HG02642 (cell line): ENCODE measurements at regions not wholly inside any gene's neighbourhood (a gene's known extent, or its start where the extent isn't known, plus 50 kb on each side); places are given as distances from the start of the nearest gene placed in this dataset.
"Not testable (repeated sequence)": the region's sequence is repeated elsewhere in the genome, so short reads cannot be mapped to it uniquely, and the experiment has no call there.

Experiments used
- ATAC-seq: cut with Tn5 transposase; IDR thresholded peaks from one replicate; pipeline ENCODE4 v1.9.1; 2021; ENCODE audit warnings: mild to moderate bottlenecking; ENCODE audit not compliant: unreplicated experiment, poor library complexity

- ATAC-seq, result not testable (repeated sequence)
Measured at GRCh38 chr15:20022349-20022748, 519.3 kb downstream of the GOLGA6L6 start.

DNA sequence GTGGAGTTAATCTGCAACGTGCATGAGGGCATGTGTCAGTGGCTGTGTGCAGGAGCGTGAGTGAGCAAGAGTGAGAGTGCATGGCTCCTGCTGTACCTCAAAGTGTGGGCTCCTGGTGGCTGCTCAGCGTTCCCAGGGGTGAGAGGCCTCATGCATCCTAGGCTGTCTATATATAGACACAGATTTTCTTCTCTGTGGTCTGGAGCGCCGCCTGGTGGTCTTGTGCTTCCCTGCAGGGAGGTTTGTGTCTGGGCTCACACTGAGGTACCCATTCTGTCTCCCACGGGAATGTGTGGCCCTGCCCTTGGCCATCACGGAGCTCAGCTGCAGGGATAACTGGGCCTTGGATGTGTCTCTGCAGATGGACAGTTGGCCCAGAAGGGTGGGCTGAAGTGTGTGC, 520.2 kb downstream of the GOLGA6L6 start:
- ATAC-seq, result not testable (repeated sequence)

DNA sequence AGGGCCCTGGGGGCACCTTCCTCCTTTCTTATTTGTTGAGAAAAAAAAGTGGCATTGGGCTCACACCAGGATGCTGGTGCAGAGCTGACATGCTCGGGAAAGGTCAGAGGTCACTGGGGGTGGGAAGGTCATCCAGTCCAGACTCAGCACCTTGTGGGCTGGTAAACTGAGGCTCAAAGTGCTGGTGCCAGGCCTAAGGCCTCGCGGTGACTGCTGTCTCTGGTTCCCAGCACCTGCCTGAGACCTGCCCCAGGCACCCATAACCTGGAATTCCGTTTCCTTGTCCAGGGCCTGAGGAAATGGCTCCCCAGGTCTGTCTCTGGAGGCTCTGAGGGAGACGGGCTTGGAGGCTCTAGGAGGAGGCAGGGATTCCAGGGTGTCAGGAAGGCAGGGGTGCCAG, 521.0 kb downstream of the GOLGA6L6 start:
- not testable (repeated sequence) for ATAC-seq

DNA sequence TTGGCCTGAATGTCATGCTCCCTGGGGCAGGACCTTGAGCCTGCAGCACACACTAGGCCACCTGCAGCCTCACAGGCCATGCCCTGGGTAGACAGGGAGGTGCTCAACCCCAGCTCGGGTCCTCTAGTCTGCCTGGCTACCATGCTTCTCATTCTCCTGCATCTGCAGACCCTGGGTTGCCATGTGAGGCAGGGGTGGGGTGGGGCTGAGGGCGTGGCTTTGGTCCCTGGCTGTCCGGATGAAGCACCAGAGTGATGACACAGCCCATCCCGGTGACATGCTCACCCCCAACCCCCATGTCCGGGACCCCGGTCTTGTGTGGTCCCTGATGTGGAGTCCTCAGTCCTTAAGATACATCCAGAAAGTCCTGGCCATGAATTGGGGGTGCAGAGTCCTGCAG, 521.8 kb downstream of the GOLGA6L6 start:
- not testable (repeated sequence) for ATAC-seq

- not testable (repeated sequence) for ATAC-seq
Measured at GRCh38 chr15:20017581-20017980, 524.0 kb downstream of the GOLGA6L6 start.

- ATAC-seq, result not testable (repeated sequence)
Measured at GRCh38 chr15:20016941-20017340, 524.7 kb downstream of the GOLGA6L6 start.

DNA sequence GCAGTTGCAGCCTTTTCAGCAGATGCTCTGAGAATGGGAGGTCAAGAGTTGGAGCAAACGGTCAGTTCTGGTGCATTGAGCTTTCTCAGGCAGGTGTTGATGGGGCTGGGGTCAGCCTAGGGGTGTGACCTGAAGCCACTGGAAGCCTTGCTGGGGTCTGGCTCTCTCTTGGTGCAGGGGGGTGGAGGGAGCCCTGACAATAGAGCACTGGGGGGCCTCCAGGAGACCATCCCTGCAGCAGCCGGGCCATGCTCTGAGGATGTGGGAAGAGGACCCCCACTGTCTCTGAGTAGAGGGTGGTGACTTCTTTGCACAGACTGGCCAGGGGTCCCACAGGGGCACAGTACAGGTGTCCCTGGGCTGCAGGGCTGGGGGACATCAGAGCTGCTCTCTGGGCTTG, 528.8 kb downstream of the GOLGA6L6 start:
- not testable (repeated sequence) for ATAC-seq

GRCh38 chr15:20010759-20011158, 530.8 kb downstream of the GOLGA6L6 start:
- not testable (repeated sequence) for ATAC-seq

DNA sequence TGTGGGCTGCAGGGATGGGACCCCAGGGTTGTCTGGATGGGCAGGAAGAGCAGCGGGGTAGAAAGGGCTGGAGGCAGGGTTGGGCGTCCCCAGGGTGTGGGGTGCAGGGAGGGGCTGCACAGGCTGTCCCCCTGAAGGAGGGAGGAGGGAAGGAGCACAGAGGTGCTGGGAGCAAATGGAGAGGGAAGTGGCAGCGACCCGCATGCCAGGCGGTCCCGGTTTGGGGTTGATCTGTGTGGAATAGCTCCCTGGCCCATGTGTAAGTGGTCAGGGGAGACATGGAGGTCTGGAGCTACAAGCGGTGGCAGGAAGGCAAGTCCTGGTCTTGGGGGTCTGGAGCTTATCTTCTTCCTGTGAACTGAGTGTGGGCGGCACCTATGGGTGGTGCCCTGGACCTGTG, 532.0 kb downstream of the GOLGA6L6 start:
- ATAC-seq, result not testable (repeated sequence)

- ATAC-seq, result not testable (repeated sequence)
Measured at GRCh38 chr15:20007338-20007737, 534.3 kb downstream of the GOLGA6L6 start.

DNA sequence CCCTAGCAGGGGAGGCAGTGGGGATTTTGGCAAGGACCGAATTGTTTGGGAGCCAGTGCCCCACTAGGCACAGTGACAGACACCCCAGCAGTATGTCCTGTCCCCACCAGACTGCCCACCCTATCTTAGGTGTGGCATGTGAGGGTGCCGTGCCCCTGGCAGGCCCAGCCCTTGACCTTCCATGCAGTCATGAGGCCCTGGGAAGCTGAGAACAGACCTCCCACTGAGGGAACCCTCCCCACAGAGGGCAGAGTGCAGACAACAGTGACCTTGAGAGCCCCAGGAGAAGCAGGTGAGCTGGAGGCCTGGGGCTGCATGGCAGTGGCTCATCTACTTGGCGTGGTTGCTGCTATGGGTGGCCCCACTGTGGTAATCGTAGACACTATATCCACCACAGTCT, 538.1 kb downstream of the GOLGA6L6 start:
- not testable (repeated sequence) for ATAC-seq

DNA sequence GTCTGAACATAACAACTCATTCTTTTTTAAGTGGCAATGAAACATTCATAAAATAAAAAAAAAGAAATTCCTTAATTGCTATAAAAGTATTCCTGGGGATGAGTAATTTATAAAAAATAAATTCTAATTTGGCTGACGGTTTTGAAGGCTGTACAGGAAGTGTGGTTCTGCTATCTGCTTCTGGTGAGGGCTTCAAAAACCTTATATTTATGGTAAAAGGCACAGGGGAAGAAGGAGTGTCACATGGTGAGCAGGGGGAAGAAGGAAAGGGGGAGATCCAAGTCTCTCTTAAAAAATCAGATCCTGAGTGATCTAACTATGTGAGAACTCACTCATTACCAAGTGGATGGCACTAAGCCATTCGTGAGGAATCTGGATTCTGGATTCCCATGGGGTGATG, 539.0 kb downstream of the GOLGA6L6 start:
- ATAC-seq, result not testable (repeated sequence)

DNA sequence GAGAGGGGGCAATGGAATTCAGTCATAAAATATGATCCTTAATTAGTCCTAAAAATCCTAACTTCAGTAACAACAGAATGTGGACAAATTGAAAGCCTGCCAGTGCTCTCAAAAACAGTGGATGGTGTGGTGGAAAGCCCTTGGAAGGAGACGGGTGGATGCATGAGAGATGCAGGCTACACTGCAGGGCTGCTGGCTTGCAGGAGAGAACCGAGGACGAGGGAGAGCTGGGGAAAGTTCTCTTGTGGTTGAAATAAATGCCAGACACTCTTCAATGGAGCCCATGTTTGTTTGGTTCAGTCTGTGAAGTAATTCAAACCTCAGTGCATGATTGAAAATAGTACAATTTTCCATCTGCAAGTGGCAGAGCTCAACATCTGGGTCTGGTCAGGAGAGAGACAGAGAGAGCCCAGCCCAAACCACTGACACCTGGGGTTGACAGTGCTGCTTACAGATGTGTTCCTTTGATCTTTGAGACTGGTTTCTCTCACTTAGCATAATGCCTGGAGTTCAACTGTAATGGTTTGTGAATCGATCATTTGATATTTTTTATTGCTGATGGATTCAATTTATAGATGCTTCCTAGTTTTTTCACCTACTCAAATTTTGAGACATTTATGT, 544.9 kb downstream of the GOLGA6L6 start:
- ATAC-seq, result not testable (repeated sequence)

GRCh38 chr15:19995296-19995695, 546.3 kb downstream of the GOLGA6L6 start:
- ATAC-seq, result not testable (repeated sequence)

GRCh38 chr15:19992428-19992827, 549.2 kb downstream of the GOLGA6L6 start:
- ATAC-seq, result no peak

DNA sequence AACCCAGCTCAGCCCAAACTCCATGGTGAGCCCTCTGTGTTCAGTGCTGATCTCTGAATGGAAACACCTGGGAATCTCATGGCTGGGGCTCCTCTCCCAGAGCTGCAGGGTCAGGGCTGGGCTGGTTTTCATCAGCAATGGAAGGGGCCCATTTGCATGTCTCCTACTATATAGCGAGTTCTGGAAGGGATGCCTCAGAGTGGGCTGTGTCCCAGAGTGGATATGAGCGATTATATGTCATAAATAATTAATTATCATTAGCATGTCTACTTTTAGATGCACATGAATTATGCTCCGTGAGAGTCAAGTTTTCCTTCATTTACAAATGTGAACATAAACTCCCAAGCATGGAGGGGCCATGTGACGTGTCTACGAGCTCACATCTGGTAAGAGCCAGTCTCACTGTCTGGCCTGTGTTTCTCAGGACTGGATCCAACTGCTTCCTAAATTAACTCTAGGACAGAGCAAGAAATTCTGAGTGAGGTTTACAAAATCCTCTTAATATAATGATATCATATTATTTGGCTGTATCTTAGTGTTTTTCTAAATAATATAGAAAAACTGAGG, 553.4 kb downstream of the GOLGA6L6 start:
- no peak for ATAC-seq

DNA sequence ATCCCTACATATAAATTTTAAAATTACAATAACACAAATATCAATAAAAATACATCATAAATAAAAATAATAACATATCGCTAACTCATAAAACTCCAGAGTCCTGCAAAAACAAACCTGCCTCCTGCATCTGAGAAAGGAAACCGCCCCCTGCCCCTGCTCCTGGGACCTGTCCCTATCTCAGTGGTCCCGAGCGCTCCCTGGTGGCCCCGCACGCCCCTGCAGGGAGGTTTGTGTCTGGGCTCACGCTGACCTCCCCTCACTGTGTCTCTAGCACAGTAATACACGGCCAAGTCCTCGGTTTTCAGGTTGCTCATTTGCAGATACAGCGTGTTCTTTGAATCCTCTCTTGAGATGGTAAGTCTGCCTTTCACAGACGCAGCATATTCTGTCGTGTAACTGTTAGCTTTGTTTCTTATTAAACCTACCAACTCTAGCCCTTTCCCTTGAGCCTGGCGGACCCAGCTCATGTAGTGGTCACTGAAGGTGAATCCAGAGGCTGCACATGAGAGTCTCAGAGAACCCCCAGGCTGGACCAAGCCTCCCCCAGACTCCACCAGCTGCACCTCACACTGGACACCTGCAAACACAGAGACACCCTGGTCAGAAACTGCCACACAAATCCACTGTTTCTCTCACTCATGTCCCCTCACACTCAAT, 554.1 kb downstream of the GOLGA6L6 start:
- no peak for ATAC-seq

DNA sequence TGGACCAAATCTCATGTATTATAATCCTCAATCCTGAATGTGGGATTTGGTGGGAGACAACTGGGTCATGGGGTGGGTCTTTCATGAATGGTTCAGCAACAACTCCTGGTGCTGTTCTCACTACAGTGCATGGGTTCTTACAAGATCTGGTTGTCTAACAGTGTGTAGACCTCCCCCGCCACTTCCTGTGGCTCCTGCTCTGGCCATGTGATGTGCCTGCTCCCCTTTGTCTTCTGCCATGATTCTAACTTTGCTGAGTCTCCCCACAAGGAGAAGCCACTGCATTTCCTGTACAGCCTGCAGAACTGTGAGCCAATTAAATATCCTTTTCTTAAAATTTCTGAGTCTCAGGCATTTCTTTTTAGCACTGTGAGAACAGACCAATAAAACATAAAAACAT, 557.5 kb downstream of the GOLGA6L6 start:
- ATAC-seq, result no peak

GRCh38 chr15:19974998-19975397, 566.6 kb downstream of the GOLGA6L6 start:
- no peak for ATAC-seq

DNA sequence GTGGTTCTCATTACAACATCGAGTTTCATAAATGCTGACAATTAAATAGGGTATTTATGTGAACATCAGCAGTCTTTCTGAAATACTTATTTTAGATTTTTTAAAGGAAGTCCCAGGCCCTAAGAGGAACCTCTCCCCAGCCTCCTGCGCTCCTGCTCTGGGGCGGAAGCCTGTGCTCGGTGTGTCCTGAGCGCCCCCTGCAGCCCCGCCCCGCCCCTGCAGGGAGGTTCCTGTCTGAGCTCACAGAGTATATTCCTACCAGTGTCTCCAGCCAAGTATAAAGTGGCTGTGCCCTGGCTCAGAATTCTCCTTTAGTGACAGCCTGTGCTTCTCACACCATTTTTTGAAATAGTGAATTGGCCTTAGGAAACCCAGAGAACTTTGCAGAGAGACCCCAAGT, 567.9 kb downstream of the GOLGA6L6 start:
- ATAC-seq, result no peak

DNA sequence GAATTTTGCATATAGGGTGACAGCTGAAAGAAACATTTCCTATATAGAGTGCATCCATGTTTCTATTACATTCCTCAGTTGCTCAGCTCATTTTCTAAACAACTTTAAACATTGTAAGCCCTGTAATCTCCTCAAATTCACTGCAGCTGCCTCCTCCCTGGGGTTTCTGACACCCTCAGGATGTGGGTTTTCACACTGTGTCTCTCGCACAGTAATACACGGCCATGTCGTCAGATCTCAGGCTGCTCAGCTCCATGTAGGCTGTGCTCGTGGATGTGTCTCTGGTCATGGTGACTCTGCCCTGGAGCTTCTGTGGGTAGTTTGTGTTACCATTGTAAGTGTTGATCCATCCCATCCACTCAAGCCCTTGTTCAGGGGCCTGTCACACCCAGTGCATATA, 569.0 kb downstream of the GOLGA6L6 start:
- ATAC-seq, result not testable (repeated sequence)

GRCh38 chr15:19965574-19965973, 576.0 kb downstream of the GOLGA6L6 start:
- not testable (repeated sequence) for ATAC-seq
